ENCODE measurements at regions not wholly inside any gene's neighbourhood (a gene's known extent, or its start where the extent isn't known, plus 50 kb on each side); places are given as distances from the start of the nearest gene placed in this dataset.

GRCh38 chr14:42750771-42751170 is 1144.1 kb downstream of the LRFN5 start:
- TF ChIP-seq REST (IDR thresholded peaks at IDR 0.05; ENCODE audit: insufficient read depth in 1 of 2, low read depth in 2 of 2, low read length in 1 of 2) (no peak), CTCF (IDR thresholded peaks at IDR 0.05) (no peak), TCF7L2 (IDR thresholded peaks at IDR 0.05; ENCODE audit: low read depth, low read length) (peak; percentile 64)
- no peaks in the 10 kb centered on the region; the same call in 1 of the 2 replicates for H3K4me1 ChIP-seq (ENCODE audit: control insufficient read depth, insufficient read depth, low read length)
- no peaks in the 10 kb centered on the region for H3K27me3 ChIP-seq (ENCODE audit: control insufficient read depth, insufficient read depth, low read length)
- H3K4me3 ChIP-seq (ENCODE audit: low read depth in 2 of 2, low read length in 2 of 2): no peak overlapping the region
- DNase-seq (ENCODE audit: low read depth, low spot score) (no peak), ATAC-seq (no peak)
- in situ Hi-C loops (cut with HindIII; ENCODE audit: low pct_unique_long_range_greater_than_20kb, low sequenced_read_pairs) (no loop called here), intact Hi-C loops (cut with micrococcal nuclease; ENCODE audit: unreplicated experiment) (no loop called here)
- CTCF ChIA-PET: no interaction called here
- H3K27ac ChIP-seq (ENCODE audit: low read length): no peak overlapping the region; the same call in 1 of the 2 replicates
- POLR2A ChIA-PET: no interaction called here
- H3K36me3 ChIP-seq (ENCODE audit: control insufficient read depth, insufficient read depth, low read length): no peaks in the 10 kb centered on the region
- BruUV-seq (replicated peaks): no TSS peak
- H3K9me3 ChIP-seq (ENCODE audit: control insufficient read depth, insufficient read depth, low read depth, low read length): no peaks in the 10 kb centered on the region

GRCh38 chr14:42742084-42742483 is 1135.4 kb downstream of the LRFN5 start:
- no peak for ATAC-seq
- no TSS peak for BruUV-seq (replicated peaks)
- no peak overlapping the region for H3K4me3 ChIP-seq (ENCODE audit: low read depth in 2 of 2, low read length in 2 of 2)
- in situ Hi-C loops (cut with HindIII; ENCODE audit: low pct_unique_long_range_greater_than_20kb, low sequenced_read_pairs) (no loop called here), intact Hi-C loops (cut with micrococcal nuclease; ENCODE audit: unreplicated experiment) (no loop called here)
- DNase-seq (ENCODE audit: low read depth, low spot score): no peak
- H3K36me3 ChIP-seq (ENCODE audit: control insufficient read depth, insufficient read depth, low read length): no peaks in the 10 kb centered on the region
- no peak for TF ChIP-seq POLR2AphosphoS5 (IDR thresholded peaks at IDR 0.05; ENCODE audit: low read depth, low read length)
- no peak for TF ChIP-seq CTCF (IDR thresholded peaks at IDR 0.05)
- no peak for TF ChIP-seq SIN3A (IDR thresholded peaks at IDR 0.05; ENCODE audit: borderline replicate concordance, insufficient read depth, low read depth, low read length)
- no peak for TF ChIP-seq TCF7L2 (IDR thresholded peaks at IDR 0.05; ENCODE audit: low read depth, low read length)
- TF ChIP-seq REST (IDR thresholded peaks at IDR 0.05; ENCODE audit: insufficient read depth in 1 of 2, low read depth in 2 of 2, low read length in 1 of 2): no peak
- no peak overlapping the region for H3K27ac ChIP-seq (ENCODE audit: low read length)
- no peaks in the 10 kb centered on the region for H3K4me1 ChIP-seq (ENCODE audit: control insufficient read depth, insufficient read depth, low read length)
- H3K9me3 ChIP-seq (ENCODE audit: control insufficient read depth, insufficient read depth, low read depth, low read length): no peaks in the 10 kb centered on the region
- CTCF ChIA-PET: no interaction called here
- POLR2A ChIA-PET: no interaction called here
- H3K27me3 ChIP-seq (ENCODE audit: control insufficient read depth, insufficient read depth, low read length): no peaks in the 10 kb centered on the region

Measured in Panc1 (cell line).